Stimulated activated CD4-positive, alpha-beta T cell treated with anti-CD3 and anti-CD28 coated beads, Interleukin-1b, Interleukin-23, amount 100 ng/mL, for 48 hours (primary cell): ENCODE measurements at regions not wholly inside any gene's neighbourhood (a gene's known extent, or its start where the extent isn't known, plus 50 kb on each side); places are given as distances from the start of the nearest gene placed in this dataset.
A peak's percentile ranks its signal among the peaks of the same experiment; 100 is the strongest.
"Not testable (repeated sequence)": the region's sequence is repeated elsewhere in the genome, so short reads cannot be mapped to it uniquely, and the experiment has no call there.

ENCODE experiments used
- DNase-seq: peaks from one replicate; pipeline ENCODE4 v3.0.0-alpha.2; 2020

GRCh38 chr4:153929675-153930074 lies 140.8 kb upstream of the SFRP2 start:
- DNase-seq: no peak

DNA sequence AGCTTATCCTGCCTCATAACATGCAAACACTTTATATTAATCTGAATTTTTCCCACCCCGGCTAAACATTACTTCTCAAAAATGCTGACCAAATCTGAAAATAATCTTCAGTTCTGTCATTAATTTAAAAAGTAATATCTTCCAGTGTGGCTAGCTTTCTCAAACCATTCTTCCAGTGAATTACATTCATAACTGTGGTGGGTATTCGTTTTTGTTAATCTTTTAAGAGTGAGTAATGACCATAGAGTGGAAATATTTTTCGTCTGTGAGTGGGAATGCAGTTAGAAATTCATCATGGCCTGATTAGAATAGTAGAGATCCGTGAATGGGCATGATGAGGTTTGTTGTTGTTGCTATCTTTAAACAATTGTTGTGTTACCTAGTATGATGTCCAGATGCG lies 138.6 kb upstream of the SFRP2 start:
- no peak for DNase-seq

DNA sequence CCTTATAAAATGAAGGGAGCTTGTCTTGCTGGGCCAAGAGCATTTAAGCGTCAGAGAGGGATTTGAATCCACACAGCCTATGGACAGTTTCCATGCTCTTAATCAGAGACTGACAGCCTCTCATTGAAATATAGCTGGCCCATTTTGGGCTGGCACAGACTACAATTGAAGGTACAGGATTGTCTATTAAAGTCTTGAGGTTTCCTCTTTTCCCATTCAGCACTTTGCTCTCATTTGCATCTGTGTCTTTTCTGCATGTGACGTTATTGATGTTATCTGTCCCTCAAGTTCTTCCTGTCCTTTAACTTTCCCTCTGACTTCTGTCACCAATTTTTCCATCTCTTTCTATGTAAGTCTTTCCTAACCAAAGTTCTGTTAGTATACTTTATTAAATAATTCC lies 133.3 kb upstream of the SFRP2 start:
- DNase-seq: no peak

DNA sequence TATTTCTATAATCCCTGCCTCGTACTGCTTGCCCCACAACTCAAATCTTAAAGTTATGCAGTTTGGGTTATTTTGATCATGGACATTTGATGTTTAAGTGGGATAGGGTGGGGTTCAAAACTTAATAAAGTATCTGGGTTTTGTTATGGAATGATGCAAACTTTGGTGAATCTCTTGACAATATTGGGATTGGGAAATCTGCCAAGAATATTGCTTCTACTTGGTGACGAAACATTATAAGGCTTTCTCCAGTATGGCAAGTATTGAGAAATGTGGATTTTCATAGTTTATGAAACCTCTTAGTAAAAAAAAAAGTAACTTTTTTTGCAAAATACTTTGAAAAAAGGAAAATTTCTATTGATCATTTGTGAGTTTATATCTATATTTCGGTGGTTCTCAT lies 130.8 kb upstream of the SFRP2 start:
- no peak for DNase-seq

- peak; percentile 65 for DNase-seq
Observed at GRCh38 chr4:153916273-153916755, 127.4 kb upstream of the SFRP2 start.

DNA sequence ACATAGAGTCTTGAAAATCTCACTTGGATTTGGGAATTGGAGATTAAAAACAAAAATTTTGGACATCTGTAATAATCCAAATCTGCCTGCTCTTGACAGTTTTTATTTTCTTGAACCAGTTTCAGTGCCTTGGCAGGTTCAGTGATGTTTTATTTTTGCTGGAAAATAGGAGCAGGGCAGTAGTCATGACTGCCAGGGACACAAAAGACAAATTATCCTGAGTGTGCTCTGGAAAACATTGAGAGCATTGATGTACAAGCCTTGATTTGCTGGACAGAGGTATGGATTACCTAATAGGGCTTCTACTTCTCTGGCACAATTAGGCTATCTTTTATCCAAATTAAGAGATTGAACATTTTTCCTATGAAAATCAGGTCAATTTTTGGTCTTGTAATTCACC lies 123.4 kb upstream of the SFRP2 start:
- DNase-seq: no peak

- DNase-seq: no peak
Observed at GRCh38 chr4:153909672-153910071, 120.8 kb upstream of the SFRP2 start.

- DNase-seq: no peak
Observed at GRCh38 chr4:153906231-153906630, 117.3 kb upstream of the SFRP2 start.

GRCh38 chr4:153905231-153905630 lies 116.3 kb upstream of the SFRP2 start:
- DNase-seq: no peak

- DNase-seq: no peak
Observed at GRCh38 chr4:153904011-153904410, 115.1 kb upstream of the SFRP2 start.

GRCh38 chr4:153901220-153901619 lies 112.3 kb upstream of the SFRP2 start:
- DNase-seq: no peak

GRCh38 chr4:153900426-153900825 lies 111.5 kb upstream of the SFRP2 start:
- DNase-seq: no peak

DNA sequence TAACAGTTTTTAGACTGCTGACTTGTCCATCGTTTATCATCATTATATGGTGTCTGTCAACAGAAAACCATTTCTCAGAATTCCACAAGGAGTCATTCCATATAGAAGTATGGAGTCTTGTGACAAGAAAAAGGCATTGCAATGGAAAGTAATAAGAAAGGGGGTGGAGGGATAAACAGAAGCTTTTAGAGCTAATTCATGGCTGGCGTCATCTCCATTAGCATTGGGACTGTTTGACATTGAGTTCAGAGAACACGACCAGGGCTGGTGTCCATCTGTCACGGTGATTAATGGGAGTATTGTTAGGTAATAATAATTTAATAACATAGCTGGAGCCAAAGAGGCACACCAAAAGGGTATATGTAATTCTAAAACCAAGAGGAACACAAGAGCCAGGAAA lies 101.9 kb upstream of the SFRP2 start:
- DNase-seq: no peak

GRCh38 chr4:153887217-153887616 lies 98.3 kb upstream of the SFRP2 start:
- DNase-seq: no peak

DNA sequence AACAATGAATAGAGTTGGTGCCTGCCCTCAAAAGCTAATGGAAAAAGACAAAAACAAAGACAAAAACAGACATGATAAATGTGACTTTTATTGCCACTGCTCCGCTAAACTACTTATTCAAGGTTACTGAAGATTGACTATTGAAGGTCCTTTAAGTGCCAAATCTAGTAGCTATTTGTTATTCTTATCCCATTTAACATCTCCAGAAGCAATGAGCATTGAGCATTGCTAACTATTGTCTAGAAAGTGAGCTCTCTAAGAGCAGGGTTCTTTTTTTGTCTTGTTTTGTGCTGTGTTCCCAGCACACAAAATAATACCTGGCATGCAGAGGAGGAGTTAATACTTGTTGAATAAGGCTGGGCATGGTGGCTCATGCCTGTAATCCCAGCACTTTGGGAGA lies 95.4 kb upstream of the SFRP2 start:
- DNase-seq: no peak

DNA sequence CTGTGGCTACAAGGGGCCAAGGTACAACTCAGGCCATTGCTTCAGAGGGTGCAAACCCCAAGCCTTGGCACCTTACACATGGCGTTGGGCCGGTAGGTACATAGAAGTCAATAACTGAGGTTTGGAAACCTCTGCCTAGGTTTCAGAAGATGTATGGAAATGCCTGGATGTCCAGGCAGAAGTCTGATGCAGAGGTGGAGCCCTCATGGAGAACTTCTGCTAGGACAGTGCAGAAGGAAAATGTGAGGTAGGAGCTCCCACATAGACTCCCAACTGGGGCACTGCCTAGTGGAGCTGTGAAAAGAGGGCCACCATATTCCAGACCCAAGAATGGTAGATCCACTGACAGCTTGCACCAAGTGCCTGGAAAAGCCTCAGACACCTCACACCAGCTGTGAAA lies 92.1 kb upstream of the SFRP2 start:
- DNase-seq: no peak

GRCh38 chr4:153877898-153878297 lies 89.0 kb upstream of the SFRP2 start:
- no peak for DNase-seq

GRCh38 chr4:153873741-153874140 lies 84.9 kb upstream of the SFRP2 start:
- no peak for DNase-seq

DNA sequence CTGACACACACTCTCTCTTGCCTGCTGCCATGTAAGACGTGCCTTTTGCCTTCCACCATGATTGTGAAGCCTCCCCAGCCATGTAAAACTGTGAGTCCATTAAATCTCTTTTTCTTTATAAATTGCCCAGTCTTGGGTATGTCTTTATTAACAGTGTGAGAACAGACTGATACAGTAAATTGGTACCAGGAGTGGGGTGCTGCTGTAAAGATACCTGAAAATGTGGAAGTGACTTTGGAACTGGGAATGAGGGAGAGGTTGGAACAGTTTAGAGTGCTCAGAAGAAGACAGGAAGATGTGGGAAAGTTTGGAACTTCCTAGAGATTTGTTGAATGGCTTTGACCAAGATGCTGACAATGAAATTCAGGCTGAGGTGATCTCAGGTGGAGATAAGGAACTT lies 77.9 kb upstream of the SFRP2 start:
- DNase-seq: not testable (repeated sequence)

DNA sequence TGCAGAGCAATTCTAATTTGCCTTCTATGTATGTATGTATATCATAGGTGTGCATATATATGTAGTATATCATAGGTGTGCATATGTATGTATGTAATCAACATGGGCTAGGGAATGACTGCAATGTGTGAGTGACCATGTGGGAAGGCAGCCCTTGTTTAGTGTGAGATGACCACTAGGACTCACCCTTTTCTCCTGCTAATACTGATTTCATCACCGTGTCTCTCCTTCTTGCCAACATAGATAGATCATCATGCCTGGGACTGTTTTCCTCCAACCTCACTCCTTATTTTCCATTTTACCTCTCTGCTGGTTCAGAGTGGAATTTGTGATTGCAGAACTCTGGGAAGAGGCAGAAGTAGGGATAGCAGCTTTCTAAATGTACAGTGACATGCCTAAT lies 63.6 kb upstream of the SFRP2 start:
- no peak for DNase-seq

DNA sequence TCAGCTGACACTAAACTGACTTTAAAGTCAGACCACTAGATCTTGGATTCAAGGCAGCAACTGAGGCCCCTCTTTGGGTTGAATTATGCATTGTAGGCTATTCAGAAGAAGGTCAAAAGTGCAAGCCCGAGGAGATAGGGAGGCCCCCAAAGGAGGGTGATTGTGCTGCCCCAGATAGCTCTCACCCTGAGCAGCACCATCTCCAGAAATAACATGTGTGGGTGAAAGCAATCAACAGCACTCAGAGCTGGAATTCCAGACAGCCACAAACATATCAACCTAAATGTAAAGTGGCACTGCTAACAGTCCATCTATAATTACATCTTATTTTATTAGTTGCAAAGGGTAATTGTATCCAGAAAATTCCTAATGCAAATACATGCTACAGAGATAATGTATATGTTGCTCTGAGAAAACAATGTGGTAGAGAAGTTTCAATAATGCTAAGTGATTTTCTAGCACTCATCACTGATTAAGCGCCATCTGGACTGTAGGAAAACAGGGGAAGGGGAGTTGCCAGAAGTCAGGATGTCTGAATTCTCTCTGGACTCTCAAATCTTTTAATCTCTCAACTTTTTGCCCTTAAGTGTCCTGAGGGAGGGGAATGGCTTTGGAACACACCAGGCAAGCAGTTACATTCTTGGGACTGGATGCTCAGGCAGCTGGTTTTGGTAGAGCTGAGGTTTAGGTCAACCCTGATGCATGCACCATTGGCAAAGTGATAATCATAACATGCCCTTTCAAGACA lies 61.8 kb upstream of the SFRP2 start:
- DNase-seq: no peak

DNA sequence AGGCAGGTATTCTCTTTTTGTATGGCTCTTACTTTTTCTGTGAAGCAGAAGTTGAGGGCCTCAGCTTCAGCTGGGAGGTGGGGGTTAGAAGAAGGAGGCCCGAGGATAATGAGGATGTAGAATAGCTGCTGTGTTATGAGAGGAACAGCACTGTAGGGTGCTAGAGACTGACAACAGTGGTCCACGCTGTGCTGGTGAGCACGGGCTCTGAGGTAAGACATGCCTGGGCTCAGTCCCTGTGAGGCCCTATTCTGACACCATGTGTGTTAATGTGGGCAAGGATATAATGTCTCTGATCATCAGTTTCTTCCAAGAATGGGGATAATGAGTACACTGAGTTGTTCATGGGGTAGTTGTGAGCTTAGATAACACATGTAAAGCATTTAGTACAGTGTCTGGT lies 55.3 kb upstream of the SFRP2 start:
- DNase-seq: no peak
